IMR-90 (cell line): ENCODE measurements at regions not wholly inside any gene's neighbourhood (a gene's known extent, or its start where the extent isn't known, plus 50 kb on each side); places are given as distances from the start of the nearest gene placed in this dataset.

Experiments
- ATAC-seq: fragments of 200-7000 bp; cut with Tn5 transposase; 2 replicates; pipeline ENCODE4 v1.9.1; 2020; ENCODE audit warnings: low read depth, mild to moderate bottlenecking, moderate library complexity
- BruUV-seq: library from RNA; stranded (reverse); fragments of 400-500 nt; replicated peaks from 2 replicates; lab custom pipeline; 2021; lab: Mats Ljungman, UMichigan
- CTCF ChIA-PET: fragments of 300-600 bp; formaldehyde crosslinking; extraction: SDS; loops from one replicate; lab custom pipeline; 2021; ENCODE audit warnings: antibody characterized with exemption; lab: Yijun Ruan, JAX
- POLR2A ChIA-PET: fragments of 300-600 bp; sonication (Branson Sonifier 250); formaldehyde crosslinking; loops from one replicate; lab custom pipeline; 2022; ENCODE audit warnings: antibody characterized with exemption; ENCODE audit not compliant: unreplicated experiment; lab: Charles Lee
- DNase-seq: peaks from one replicate; pipeline ENCODE4 v3.0.0; 2013
- H2AFZ ChIP-seq: replicated peaks from 2 replicates; pipeline ENCODE3; 2013; ENCODE audit warnings: low read length, mild to moderate bottlenecking; ENCODE audit not compliant: poor library complexity
- H2AK5ac ChIP-seq: 2 replicates; pipeline ENCODE4 v1.6.1; 2013; ENCODE audit warnings: low read depth, low read length, inconsistent platforms
- H2AK9ac ChIP-seq: replicated peaks from 2 replicates; pipeline ENCODE3; 2013; ENCODE audit warnings: mild to moderate bottlenecking, low read depth, low read length, moderate library complexity; ENCODE audit not compliant: poor library complexity
- H2BK120ac ChIP-seq: 2 replicates; pipeline ENCODE4 v1.6.1; 2013; ENCODE audit warnings: low read depth, low read length, inconsistent platforms
- H2BK15ac ChIP-seq: 3 replicates; pipeline ENCODE4 v1.6.1; 2013; ENCODE audit warnings: low read depth, low read length, inconsistent platforms
- H2BK20ac ChIP-seq: 2 replicates; pipeline ENCODE4 v1.6.1; 2013; ENCODE audit warnings: low read depth, mild to moderate bottlenecking, inconsistent platforms, low read length, moderate library complexity
- H2BK5ac ChIP-seq: 2 replicates; pipeline ENCODE4 v1.6.1; 2013; ENCODE audit warnings: mild to moderate bottlenecking, low read depth, low read length, inconsistent platforms; ENCODE audit not compliant: poor library complexity, severe bottlenecking
- H3K14ac ChIP-seq: replicated peaks from 2 replicates; pipeline ENCODE4 v1.6.1; 2013; ENCODE audit warnings: low read depth, low read length, inconsistent platforms
- H3K18ac ChIP-seq: 2 replicates; pipeline ENCODE4 v1.6.1; 2013; ENCODE audit warnings: low read depth, low read length, control low read depth
- H3K23ac ChIP-seq: 2 replicates; pipeline ENCODE4 v1.6.1; 2013; ENCODE audit warnings: low read depth, low read length, inconsistent platforms
- H3K27ac ChIP-seq: 2 replicates; pipeline ENCODE4 v1.5.1; 2013; ENCODE audit warnings: mild to moderate bottlenecking, control low read depth, low read length; ENCODE audit not compliant: insufficient read depth
- H3K27me3 ChIP-seq: 2 replicates; pipeline ENCODE4 v1.6.1; 2013; ENCODE audit warnings: low read length; ENCODE audit not compliant: control insufficient read depth, insufficient read depth
- H3K36me3 ChIP-seq: 2 replicates; pipeline ENCODE4 v1.6.1; 2013; ENCODE audit warnings: low read length, mixed read lengths; ENCODE audit not compliant: control insufficient read depth, insufficient read depth
- H3K4ac ChIP-seq: 2 replicates; pipeline ENCODE4 v1.6.1; 2013; ENCODE audit warnings: low read depth, low read length, inconsistent platforms
- H3K4me1 ChIP-seq: 2 replicates; pipeline ENCODE4 v1.6.1; 2013; ENCODE audit warnings: low read length, mixed read lengths; ENCODE audit not compliant: control insufficient read depth, insufficient read depth
- H3K4me2 ChIP-seq: 2 replicates; pipeline ENCODE4 v1.6.1; 2013; ENCODE audit warnings: low read depth, mild to moderate bottlenecking, control low read depth, low read length, moderate library complexity
- H3K4me3 ChIP-seq: 2 replicates; pipeline ENCODE4 v1.5.1; 2013; ENCODE audit warnings: low read depth, mild to moderate bottlenecking, control low read depth, low read length, moderate library complexity; ENCODE audit not compliant: insufficient read depth
- H3K56ac ChIP-seq: 2 replicates; pipeline ENCODE4 v1.6.1; 2013; ENCODE audit warnings: low read length, inconsistent platforms; ENCODE audit not compliant: insufficient read depth; ENCODE audit errors: extremely low read depth
- H3K79me1 ChIP-seq, 2 experiments: 2 replicates each; pipeline ENCODE4 v1.6.1; 2013; ENCODE audit warnings: low read length in 2 of 2, inconsistent platforms in 1 of 2, low read depth in 1 of 2
- H3K9ac ChIP-seq: 2 replicates; pipeline ENCODE4 v1.6.1; 2013; ENCODE audit warnings: low read depth, low read length, control low read depth
- H3K9me1 ChIP-seq: 2 replicates; pipeline ENCODE4 v1.6.1; 2013; ENCODE audit warnings: low read length, inconsistent platforms; ENCODE audit not compliant: insufficient read depth
- H3K9me3 ChIP-seq: 2 replicates; pipeline ENCODE4 v1.6.1; 2013; ENCODE audit warnings: low read length; ENCODE audit not compliant: control insufficient read depth, insufficient read depth
- H4K20me1 ChIP-seq: 2 replicates; pipeline ENCODE4 v1.6.1; 2013; ENCODE audit warnings: low read length, inconsistent platforms; ENCODE audit not compliant: insufficient read depth
- H4K5ac ChIP-seq: 2 replicates; pipeline ENCODE4 v1.6.1; 2013; ENCODE audit warnings: mild to moderate bottlenecking, low read depth, low read length, control low read depth
- H4K8ac ChIP-seq, 2 experiments: 2 replicates each; pipeline ENCODE4 v1.6.1; 2013; ENCODE audit warnings: low read depth in 2 of 2, low read length in 2 of 2, control low read depth in 1 of 2, inconsistent platforms in 1 of 2
- H4K91ac ChIP-seq: 2 replicates; pipeline ENCODE4 v1.6.1; 2013; ENCODE audit warnings: low read depth, low read length, inconsistent platforms; ENCODE audit not compliant: insufficient read depth
- CEBPB ChIP-seq: IDR thresholded peaks from 2 replicates; pipeline ENCODE4 v1.6.1; 2012; ENCODE audit warnings: low read depth, low read length, improper control_type of control experiment
- CHD1 ChIP-seq: IDR thresholded peaks from 2 replicates; pipeline ENCODE4 v1.6.1; 2012; ENCODE audit warnings: low read depth, low read length, improper control_type of control experiment
- RAD21 ChIP-seq: IDR thresholded peaks from 2 replicates; pipeline ENCODE4 v1.6.1; 2012; ENCODE audit warnings: low read length, improper control_type of control experiment
- RCOR1 ChIP-seq: IDR thresholded peaks from 2 replicates; pipeline ENCODE4 v1.6.1; 2012; ENCODE audit warnings: mild to moderate bottlenecking, low read length, improper control_type of control experiment; ENCODE audit not compliant: insufficient replicate concordance
- RFX5 ChIP-seq: IDR thresholded peaks from 2 replicates; pipeline ENCODE4 v1.8.0; 2012; ENCODE audit warnings: low read depth, mild to moderate bottlenecking, low read length, moderate library complexity
- dilution Hi-C: fragments of 300-500 bp; cut with HindIII; formaldehyde crosslinking; loops from one replicate; pipeline ENCODE4 v1.14.3; 2018; ENCODE audit warnings: low sequenced_read_pairs; ENCODE audit not compliant: unreplicated experiment
- in situ Hi-C: fragments of 300-500 bp; cut with MboI; formaldehyde crosslinking; loops from 3 replicates; pipeline ENCODE4 v1.14.3; 2019; ENCODE audit warnings: low sequenced_read_pairs, inconsistent platforms, mixed read lengths
- intact Hi-C: fragments of 100-400 bp; cut with micrococcal nuclease; formaldehyde crosslinking; loops from 2 replicates; pipeline ENCODE4 v1.10.0; 2022

GRCh38 chr2:15074319-15074718 is 441.8 kb downstream of the LRATD1 start:
- Histone ChIP-seq H3K4me3 (no peak overlapping the region), H3K9me3 (no peaks in the 10 kb centered on the region), H3K27ac (no peak overlapping the region), H2AK9ac (no peak overlapping the region), H4K5ac (no peak overlapping the region), H3K4me2 (no peak overlapping the region), H3K27me3 (no peaks in the 10 kb centered on the region; the same call in 1 of the 2 replicates), H2BK5ac (no peak overlapping the region), H3K9ac (no peak overlapping the region), H3K4me1 (no peaks in the 10 kb centered on the region; the same call in 1 of the 2 replicates), H3K14ac (no peak overlapping the region), H3K4ac (no peak overlapping the region), H3K79me1 (no peaks in the 10 kb centered on the region), H3K23ac (no peak overlapping the region), H2BK15ac (no peak overlapping the region), H2BK20ac (no peak overlapping the region), H3K36me3 (no peaks in the 10 kb centered on the region), H3K18ac (no peak overlapping the region), H3K9me1 (no peaks in the 10 kb centered on the region), H4K20me1 (no peaks in the 10 kb centered on the region), H3K56ac (no peak overlapping the region), H2BK120ac (no peak overlapping the region), H2AK5ac (no peak overlapping the region), H4K91ac (no peak overlapping the region), H2AFZ (no peak overlapping the region), H4K8ac (no peak overlapping the region)
- TF ChIP-seq RAD21 (no peak), CEBPB (no peak), CHD1 (no peak), RCOR1 (no peak), RFX5 (no peak)
- ChIA-PET POLR2A (no interaction called here), CTCF (no interaction called here)
- ATAC-seq: no peak
- in situ Hi-C loops: no loop called here
- dilution Hi-C loops: no loop called here
- BruUV-seq: no TSS peak
- no peak for DNase-seq
- intact Hi-C loops: no loop called here
